MM.1S (cell line): ENCODE measurements at regions not wholly inside any gene's neighbourhood (a gene's known extent, or its start where the extent isn't known, plus 50 kb on each side); places are given as distances from the start of the nearest gene placed in this dataset.

ENCODE experiments used
- DNase-seq: peaks from one replicate; pipeline ENCODE4 v3.0.0-alpha.2; 2015
- H2AFZ ChIP-seq: fragments of 300-600 bp; sonication (generic); 2 replicates; pipeline ENCODE4 v1.6.0; 2016; ENCODE audit warnings: antibody characterized with exemption, low read length
- H3F3A ChIP-seq: fragments of 300-600 bp; sonication (generic); 2 replicates; pipeline ENCODE4 v1.6.1; 2016; ENCODE audit warnings: mild to moderate bottlenecking, antibody characterized with exemption, low read length, moderate library complexity, mixed read lengths; ENCODE audit not compliant: insufficient read depth
- H3K27ac ChIP-seq: fragments of 300-600 bp; sonication (generic); 2 replicates; pipeline ENCODE4 v1.5.1; 2016; ENCODE audit warnings: mild to moderate bottlenecking, low read length
- H3K27me3 ChIP-seq: fragments of 300-600 bp; sonication (generic); replicated peaks from 2 replicates; pipeline ENCODE4 v1.6.0; 2016; ENCODE audit warnings: low read length; ENCODE audit not compliant: insufficient read depth
- H3K36me3 ChIP-seq: fragments of 300-600 bp; sonication (generic); replicated peaks from 2 replicates; pipeline ENCODE4 v1.6.1; 2016; ENCODE audit warnings: mild to moderate bottlenecking, low read length, mixed read lengths; ENCODE audit not compliant: insufficient read depth
- H3K4me1 ChIP-seq: fragments of 300-600 bp; sonication (generic); 2 replicates; pipeline ENCODE4 v1.6.1; 2016; ENCODE audit warnings: low read length, mixed read lengths
- H3K4me2 ChIP-seq: fragments of 300-600 bp; sonication (generic); 2 replicates; pipeline ENCODE4 v1.6.0; 2016; ENCODE audit warnings: low read depth, low read length
- H3K4me3 ChIP-seq: fragments of 300-600 bp; sonication (generic); 2 replicates; pipeline ENCODE4 v1.5.1; 2016; ENCODE audit warnings: low read length, mixed read lengths
- H3K79me2 ChIP-seq: fragments of 300-600 bp; sonication (generic); 2 replicates; pipeline ENCODE4 v1.6.1; 2016; ENCODE audit warnings: mixed run types, low read length, mixed read lengths
- H3K9ac ChIP-seq: fragments of 300-600 bp; sonication (generic); 2 replicates; pipeline ENCODE4 v1.6.1; 2016; ENCODE audit warnings: low read length, mixed read lengths
- H3K9me2 ChIP-seq: fragments of 300-600 bp; sonication (generic); replicated peaks from 2 replicates; pipeline ENCODE4 v1.6.1; 2016; ENCODE audit warnings: mild to moderate bottlenecking, low read length, mixed read lengths; ENCODE audit not compliant: insufficient read depth
- H3K9me3 ChIP-seq: fragments of 300-600 bp; sonication (generic); replicated peaks from 2 replicates; pipeline ENCODE4 v1.6.1; 2016; ENCODE audit warnings: mild to moderate bottlenecking, low read length, mixed read lengths; ENCODE audit not compliant: insufficient read depth
- H4K20me1 ChIP-seq: fragments of 300-600 bp; sonication (generic); 2 replicates; pipeline ENCODE4 v1.6.1; 2016; ENCODE audit warnings: mild to moderate bottlenecking, low read length, moderate library complexity, mixed read lengths; ENCODE audit not compliant: insufficient read depth
- CTCF ChIP-seq: fragments of 300-600 bp; sonication (generic); IDR thresholded peaks from 2 replicates; pipeline ENCODE4 v1.5.1; 2016; ENCODE audit warnings: antibody characterized with exemption, low read length, mixed read lengths
- EZH2 ChIP-seq: fragments of 300-600 bp; sonication (generic); optimal IDR thresholded peaks from 2 replicates; pipeline ENCODE3; 2017; ENCODE audit warnings: low read depth, mild to moderate bottlenecking, antibody characterized with exemption, low read length, mixed read lengths
- EZH2phosphoT487 ChIP-seq: fragments of 300-600 bp; sonication (generic); IDR thresholded peaks from 2 replicates; pipeline ENCODE4 v1.6.1; 2018; ENCODE audit warnings: antibody characterized with exemption, low read length

GRCh38 chr10:29856295-29856694, 203.1 kb downstream of the JCAD start:
- H3F3A ChIP-seq = no peaks in the 10 kb centered on the region
- H3K9me2 ChIP-seq = no peaks in the 10 kb centered on the region
- no peaks in the 10 kb centered on the region for H3K36me3 ChIP-seq
- DNase-seq = no peak
- H3K79me2 ChIP-seq = no peaks in the 10 kb centered on the region
- H3K4me2 ChIP-seq = no peak overlapping the region
- no peak overlapping the region for H3K27ac ChIP-seq
- no peaks in the 10 kb centered on the region for H4K20me1 ChIP-seq
- H3K9ac ChIP-seq = no peak overlapping the region
- H3K4me3 ChIP-seq = no peak overlapping the region
- no peaks in the 10 kb centered on the region for H3K9me3 ChIP-seq
- no peak for TF ChIP-seq EZH2phosphoT487
- no peak for TF ChIP-seq CTCF
- no peak for TF ChIP-seq EZH2
- no peaks in the 10 kb centered on the region for H3K27me3 ChIP-seq
- H3K4me1 ChIP-seq = no peaks in the 10 kb centered on the region
- H2AFZ ChIP-seq = no peak overlapping the region

GRCh38 chr10:29853913-29854312, 205.5 kb downstream of the JCAD start:
- Histone ChIP-seq H3K4me3 (no peak overlapping the region), H3F3A (no peaks in the 10 kb centered on the region), H3K79me2 (no peaks in the 10 kb centered on the region), H3K27me3 (no peaks in the 10 kb centered on the region), H3K27ac (no peak overlapping the region), H3K36me3 (no peaks in the 10 kb centered on the region), H2AFZ (no peak overlapping the region), H4K20me1 (no peaks in the 10 kb centered on the region), H3K4me2 (no peak overlapping the region), H3K9me2 (no peaks in the 10 kb centered on the region), H3K9me3 (no peaks in the 10 kb centered on the region), H3K9ac (no peak overlapping the region), H3K4me1 (no peaks in the 10 kb centered on the region)
- DNase-seq = no peak
- TF ChIP-seq EZH2 = no peak

- DNase-seq = no peak
- H3K4me3 ChIP-seq = no peak overlapping the region
- no peaks in the 10 kb centered on the region for H3K79me2 ChIP-seq
- no peaks in the 10 kb centered on the region for H3K4me1 ChIP-seq
- no peaks in the 10 kb centered on the region for H3K36me3 ChIP-seq
- no peaks in the 10 kb centered on the region for H3K9me3 ChIP-seq
- H3K27ac ChIP-seq = no peak overlapping the region
- no peak overlapping the region for H3K9ac ChIP-seq
- H3F3A ChIP-seq = no peaks in the 10 kb centered on the region
- H4K20me1 ChIP-seq = no peaks in the 10 kb centered on the region
- no peaks in the 10 kb centered on the region for H3K27me3 ChIP-seq
- no peak overlapping the region for H3K4me2 ChIP-seq
- no peaks in the 10 kb centered on the region for H3K9me2 ChIP-seq
- TF ChIP-seq CTCF (no peak), EZH2 (no peak), EZH2phosphoT487 (no peak)
- H2AFZ ChIP-seq = no peak overlapping the region
These were observed 208.1 kb downstream of the JCAD start for GRCh38 chr10:29851241-29851640.

- Histone ChIP-seq H3F3A (no peaks in the 10 kb centered on the region), H3K9me3 (no peaks in the 10 kb centered on the region), H3K9me2 (no peaks in the 10 kb centered on the region), H2AFZ (no peak overlapping the region), H4K20me1 (no peaks in the 10 kb centered on the region), H3K4me3 (no peak overlapping the region), H3K79me2 (no peaks in the 10 kb centered on the region), H3K9ac (no peak overlapping the region), H3K27ac (no peak overlapping the region), H3K4me1 (no peaks in the 10 kb centered on the region), H3K27me3 (no peaks in the 10 kb centered on the region), H3K36me3 (no peaks in the 10 kb centered on the region), H3K4me2 (no peak overlapping the region)
- DNase-seq = no peak
- no peak for TF ChIP-seq CTCF
- TF ChIP-seq EZH2 = no peak
- TF ChIP-seq EZH2phosphoT487 = no peak
These were observed 209.0 kb downstream of the JCAD start for GRCh38 chr10:29850371-29850770.
